IPS-15b (cell line): ENCODE measurements at regions not wholly inside any gene's neighbourhood (a gene's known extent, or its start where the extent isn't known, plus 50 kb on each side); places are given as distances from the start of the nearest gene placed in this dataset.
"Not testable (repeated sequence)": the region's sequence is repeated elsewhere in the genome, so short reads cannot be mapped to it uniquely, and the experiment has no call there.

Source experiments
- H3K27me3 ChIP-seq: one replicate; pipeline ENCODE4 v1.6.1; 2013; ENCODE audit warnings: low read length; ENCODE audit not compliant: control insufficient read depth, insufficient read depth
- H3K36me3 ChIP-seq: one replicate; pipeline ENCODE4 v1.6.1; 2013; ENCODE audit warnings: low read length; ENCODE audit not compliant: control insufficient read depth, insufficient read depth
- H3K4me1 ChIP-seq: one replicate; pipeline ENCODE4 v1.6.1; 2013; ENCODE audit warnings: mild to moderate bottlenecking, low read length; ENCODE audit not compliant: control insufficient read depth, insufficient read depth
- H3K4me3 ChIP-seq: one replicate; pipeline ENCODE4 v1.5.1; 2013; ENCODE audit warnings: low read depth, low read length
- H3K9ac ChIP-seq: one replicate; pipeline ENCODE4 v1.6.1; 2013; ENCODE audit warnings: low read depth, mild to moderate bottlenecking, low read length
- H3K9me3 ChIP-seq: one replicate; pipeline ENCODE4 v1.6.1; 2013; ENCODE audit warnings: mild to moderate bottlenecking, low read length; ENCODE audit not compliant: control insufficient read depth, insufficient read depth

GRCh38 chr6:16989976-16990375 is 111.9 kb upstream of the STMND1 start:
- H3K4me3 ChIP-seq, H3K4me1 ChIP-seq, H3K9me3 ChIP-seq, H3K27me3 ChIP-seq, H3K9ac ChIP-seq, H3K36me3 ChIP-seq: not testable (repeated sequence)

DNA sequence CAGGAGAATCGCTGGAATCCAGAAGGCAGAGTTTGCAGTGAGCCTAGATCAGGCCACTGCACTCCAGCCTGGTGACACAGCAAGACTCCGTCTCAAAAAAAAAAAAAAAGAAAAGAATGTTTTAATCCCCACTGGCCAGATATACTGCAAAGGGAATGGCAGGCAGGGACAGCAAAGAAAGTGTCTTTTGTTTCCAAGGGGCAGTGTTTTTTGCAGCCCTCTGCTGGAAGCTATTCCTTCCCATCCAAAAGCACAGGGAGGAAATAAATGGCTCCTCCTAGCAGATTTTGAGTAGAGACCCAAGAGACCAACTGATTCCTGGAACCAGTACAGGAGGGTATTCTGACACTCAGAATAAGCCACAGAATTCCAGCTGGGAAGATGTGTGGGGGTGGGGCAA is 112.5 kb upstream of the STMND1 start:
- no peaks in the 10 kb centered on the region for H3K27me3 ChIP-seq
- H3K9me3 ChIP-seq: no peaks in the 10 kb centered on the region
- H3K4me3 ChIP-seq: no peak overlapping the region

DNA sequence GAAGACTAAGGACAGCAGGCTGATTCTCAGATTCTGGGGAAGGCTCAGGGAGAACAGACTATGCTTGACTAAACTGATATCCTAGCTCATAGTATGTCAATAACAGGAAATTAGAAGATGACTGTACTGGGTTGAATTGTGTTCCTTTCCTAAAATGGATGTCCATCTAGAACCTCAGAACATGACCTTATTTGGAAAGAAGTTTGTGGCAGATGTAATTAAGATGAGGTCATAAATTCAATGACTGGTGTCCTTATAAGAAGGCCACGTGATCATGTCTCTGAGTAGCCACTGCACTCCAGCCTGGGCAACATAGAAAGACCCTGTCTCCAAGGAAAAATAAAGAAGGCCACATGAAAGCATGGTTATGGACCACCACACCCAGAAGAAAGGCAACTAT is 113.9 kb upstream of the STMND1 start:
- Histone ChIP-seq H3K27me3 (no peaks in the 10 kb centered on the region), H3K9ac (no peak overlapping the region), H3K4me1 (no peaks in the 10 kb centered on the region), H3K4me3 (no peak overlapping the region), H3K9me3 (no peaks in the 10 kb centered on the region), H3K36me3 (no peaks in the 10 kb centered on the region)

More for the DNA sequence above, 112.5 kb upstream of the STMND1 start:
- Histone ChIP-seq H3K36me3 (no peaks in the 10 kb centered on the region), H3K4me1 (no peaks in the 10 kb centered on the region), H3K9ac (no peak overlapping the region)

DNA sequence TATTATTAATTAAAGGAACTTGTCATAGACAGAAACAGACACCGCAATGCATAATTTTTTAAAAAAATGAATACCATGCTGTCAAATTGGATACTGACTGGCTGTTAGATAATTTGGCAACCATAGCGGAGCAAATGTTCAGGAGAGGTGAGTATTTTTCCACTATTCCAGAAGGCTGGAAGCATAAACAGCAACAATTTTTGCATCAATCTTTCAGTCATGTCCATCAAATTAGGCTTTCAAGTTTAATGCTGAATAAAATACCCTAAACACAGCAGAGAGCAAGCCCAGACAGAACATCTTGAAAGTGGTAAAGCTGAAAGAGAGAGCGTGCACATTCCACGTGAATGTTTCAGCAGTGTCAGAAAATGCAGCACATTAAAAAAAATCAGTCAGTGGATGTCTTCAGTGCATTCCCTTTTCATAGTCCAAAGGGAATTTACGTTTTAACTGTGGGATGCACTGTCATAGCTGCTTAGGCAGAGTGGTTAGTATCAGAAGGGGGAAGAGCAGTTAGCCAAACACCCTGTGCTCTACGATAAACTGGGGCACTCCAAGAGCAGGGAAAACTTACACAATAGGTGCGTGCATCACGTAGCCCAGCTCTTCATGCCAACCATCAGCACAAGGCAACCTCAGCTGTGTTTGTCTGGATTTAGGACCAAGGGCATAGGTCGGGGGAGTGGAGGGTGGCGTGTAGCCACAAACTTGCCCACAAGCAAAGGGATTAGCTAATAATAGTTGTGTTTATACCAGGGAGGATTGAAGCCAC is 116.2 kb upstream of the STMND1 start:
- Histone ChIP-seq H3K36me3 (no peaks in the 10 kb centered on the region), H3K4me1 (no peaks in the 10 kb centered on the region), H3K9ac (no peak overlapping the region), H3K4me3 (no peak overlapping the region), H3K27me3 (no peaks in the 10 kb centered on the region), H3K9me3 (no peaks in the 10 kb centered on the region)

DNA sequence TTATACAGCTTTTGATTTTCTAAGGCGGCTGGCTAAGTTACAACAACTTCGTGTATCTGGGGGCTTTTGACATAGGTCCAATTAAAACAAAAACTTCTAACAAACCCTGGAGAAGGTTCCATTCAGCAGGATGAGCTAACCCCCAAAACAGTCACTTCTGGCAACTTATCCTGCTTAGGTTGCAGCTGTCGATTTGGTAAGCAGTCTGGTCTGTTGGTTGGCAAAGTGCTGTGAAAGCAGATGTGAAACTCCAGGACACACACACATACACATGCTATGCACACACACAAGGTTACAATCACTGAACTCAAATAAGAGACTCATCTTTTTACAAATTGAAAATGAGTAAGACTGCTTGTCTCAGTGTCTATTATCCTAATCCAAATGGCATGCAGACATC is 119.0 kb upstream of the STMND1 start:
- no peaks in the 10 kb centered on the region for H3K9me3 ChIP-seq
- no peaks in the 10 kb centered on the region for H3K4me1 ChIP-seq
- H3K36me3 ChIP-seq: no peaks in the 10 kb centered on the region
- no peak overlapping the region for H3K9ac ChIP-seq
- no peak overlapping the region for H3K4me3 ChIP-seq
- H3K27me3 ChIP-seq: no peaks in the 10 kb centered on the region

- Histone ChIP-seq H3K4me3 (no peak overlapping the region), H3K36me3 (no peaks in the 10 kb centered on the region), H3K9ac (no peak overlapping the region), H3K4me1 (no peaks in the 10 kb centered on the region), H3K27me3 (no peaks in the 10 kb centered on the region), H3K9me3 (no peaks in the 10 kb centered on the region)
Measured at GRCh38 chr6:16979677-16980370, 122.0 kb upstream of the STMND1 start.

DNA sequence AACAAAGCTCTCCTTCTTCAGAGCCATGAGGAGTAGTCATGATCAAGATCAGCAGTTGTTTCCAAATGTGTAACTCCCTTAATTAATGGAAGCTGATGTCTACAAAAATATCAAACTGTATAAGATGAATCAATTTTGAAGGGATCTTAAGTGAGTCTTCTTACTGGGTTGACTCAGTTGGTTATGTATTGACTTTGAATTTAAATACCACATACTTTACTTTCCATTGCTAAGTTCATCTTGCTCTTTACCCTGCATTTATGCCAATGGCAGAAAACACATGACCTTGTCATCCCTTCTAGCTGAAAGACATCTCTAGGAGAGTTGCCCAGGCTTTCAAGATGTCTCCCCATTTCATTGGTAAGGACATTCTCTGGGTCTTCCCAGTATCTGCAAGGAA is 123.2 kb upstream of the STMND1 start:
- no peaks in the 10 kb centered on the region for H3K36me3 ChIP-seq
- no peak overlapping the region for H3K9ac ChIP-seq
- H3K9me3 ChIP-seq: no peaks in the 10 kb centered on the region
- H3K4me3 ChIP-seq: no peak overlapping the region
- H3K4me1 ChIP-seq: no peaks in the 10 kb centered on the region
- no peaks in the 10 kb centered on the region for H3K27me3 ChIP-seq

- H3K36me3 ChIP-seq: no peaks in the 10 kb centered on the region
- no peak overlapping the region for H3K4me3 ChIP-seq
- H3K9ac ChIP-seq: no peak overlapping the region
- no peaks in the 10 kb centered on the region for H3K4me1 ChIP-seq
- no peaks in the 10 kb centered on the region for H3K9me3 ChIP-seq
- H3K27me3 ChIP-seq: peaks cover 3% of the 10 kb centered on the region
Measured at GRCh38 chr6:16976385-16977183, 125.3 kb upstream of the STMND1 start.

- H3K9me3 ChIP-seq: no peaks in the 10 kb centered on the region
- H3K4me1 ChIP-seq: no peaks in the 10 kb centered on the region
- H3K27me3 ChIP-seq: peaks cover 3% of the 10 kb centered on the region
- no peak overlapping the region for H3K9ac ChIP-seq
- no peak overlapping the region for H3K4me3 ChIP-seq
- H3K36me3 ChIP-seq: no peaks in the 10 kb centered on the region
Measured at GRCh38 chr6:16974704-16975359, 127.0 kb upstream of the STMND1 start.

DNA sequence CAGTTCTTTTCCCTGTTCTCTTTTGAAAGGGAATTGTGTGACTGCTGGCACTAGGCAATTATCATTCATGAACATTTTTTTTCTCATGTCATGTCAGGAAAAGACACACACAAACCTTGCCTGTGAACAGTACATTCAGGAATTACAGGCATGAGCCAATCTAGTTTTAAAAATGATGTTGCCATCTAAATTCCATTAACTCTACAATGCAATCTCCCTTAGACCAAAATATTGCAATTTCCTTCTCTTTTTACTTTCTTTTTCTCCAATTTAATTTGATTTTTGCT is 127.5 kb upstream of the STMND1 start:
- H3K4me3 ChIP-seq: no peak overlapping the region
- peaks cover 3% of the 10 kb centered on the region for H3K27me3 ChIP-seq
- H3K36me3 ChIP-seq: no peaks in the 10 kb centered on the region
- no peak overlapping the region for H3K9ac ChIP-seq
- H3K9me3 ChIP-seq: no peaks in the 10 kb centered on the region
- H3K4me1 ChIP-seq: no peaks in the 10 kb centered on the region

GRCh38 chr6:16973545-16974386 is 128.1 kb upstream of the STMND1 start:
- H3K4me1 ChIP-seq: no peaks in the 10 kb centered on the region
- H3K36me3 ChIP-seq: no peaks in the 10 kb centered on the region
- H3K9me3 ChIP-seq: no peaks in the 10 kb centered on the region
- no peak overlapping the region for H3K4me3 ChIP-seq
- H3K27me3 ChIP-seq: peaks cover 3% of the 10 kb centered on the region
- H3K9ac ChIP-seq: no peak overlapping the region
